ENCODE measurements at regions not wholly inside any gene's neighbourhood (a gene's known extent, or its start where the extent isn't known, plus 50 kb on each side); places are given as distances from the start of the nearest gene placed in this dataset.

DNA sequence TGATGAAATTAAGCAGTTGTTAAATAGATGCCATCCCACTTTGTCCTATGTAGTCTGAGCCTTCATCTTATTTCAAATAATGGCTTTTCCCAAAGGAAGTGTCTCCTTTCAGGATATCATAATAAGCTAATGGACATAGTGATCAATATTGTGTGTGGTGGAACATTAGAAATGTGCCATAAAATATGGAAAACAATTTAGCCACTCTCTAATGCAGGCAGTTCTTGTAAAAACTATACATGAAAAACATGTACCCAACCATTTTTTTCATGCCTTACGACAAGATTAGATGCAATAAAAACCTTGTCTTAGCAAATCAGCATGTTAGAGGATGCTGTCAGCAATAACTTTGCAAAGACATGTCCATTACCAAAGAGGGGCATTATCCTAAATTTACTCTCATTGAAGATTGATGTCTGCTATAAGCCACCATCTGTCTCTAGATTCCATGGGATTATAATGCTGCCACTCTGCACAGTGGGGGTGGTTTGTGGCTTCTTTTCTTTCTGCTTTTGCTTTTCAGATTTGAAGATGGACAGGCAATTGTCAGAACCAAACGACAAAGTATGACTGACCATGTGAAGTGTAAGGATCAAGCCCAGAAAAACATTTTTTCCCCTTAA lies 724.0 kb upstream of the ZNF608 start:
- Histone ChIP-seq H3K4me1 (ENCODE audit: control insufficient read depth in 3 of 3, insufficient read depth in 3 of 3, low read length in 3 of 3) (no peaks in the 10 kb centered on the region), H3K9me3 (ENCODE audit: control insufficient read depth in 3 of 3, low read length in 3 of 3) (no peaks in the 10 kb centered on the region), H3K9ac (ENCODE audit: low read depth in 1 of 3, low read length in 3 of 3) (no peak overlapping the region), H3K27ac (ENCODE audit: low read depth, low read length) (no peak overlapping the region), H3K4me3 (ENCODE audit: low read length in 3 of 3) (no peak overlapping the region), H3K36me3 (ENCODE audit: control insufficient read depth in 3 of 3, insufficient read depth in 3 of 3, low read length in 3 of 3) (no peaks in the 10 kb centered on the region), H3K27me3 (ENCODE audit: control insufficient read depth in 3 of 3, insufficient read depth in 3 of 3, low read length in 3 of 3) (no peaks in the 10 kb centered on the region)

DNA sequence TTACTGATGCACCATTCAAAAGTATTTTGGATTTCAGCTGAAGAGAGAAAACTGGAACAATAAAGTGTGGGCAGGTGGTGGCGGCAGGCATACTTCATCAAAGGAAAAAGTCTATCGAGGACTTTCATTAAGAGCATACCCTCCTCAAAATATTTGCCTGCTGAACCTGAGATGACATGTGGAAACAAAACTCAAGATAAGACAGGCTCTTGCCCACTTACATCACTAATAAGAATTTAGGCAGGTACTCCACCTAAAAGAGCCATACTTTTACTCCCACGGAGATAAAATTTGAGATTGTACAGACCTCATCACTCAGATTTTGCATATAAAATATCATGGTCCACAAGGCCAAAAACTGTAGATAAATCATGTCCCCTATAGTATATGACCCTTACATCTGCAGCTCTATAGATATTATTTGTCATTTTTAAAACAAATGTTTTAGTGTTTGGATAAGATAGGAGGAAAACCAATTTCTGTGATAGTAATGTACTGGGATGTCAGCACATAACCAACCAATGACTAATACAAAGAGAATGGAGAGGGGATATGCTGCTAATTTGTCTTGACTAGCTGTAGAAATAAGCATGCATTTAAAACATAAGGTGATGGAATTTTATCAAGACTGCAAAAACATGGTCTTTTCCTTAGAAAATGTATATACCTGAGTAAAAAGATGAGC lies 730.6 kb upstream of the ZNF608 start:
- no peak overlapping the region for H3K9ac ChIP-seq (ENCODE audit: low read depth in 1 of 3, low read length in 3 of 3)
- no peaks in the 10 kb centered on the region for H3K36me3 ChIP-seq (ENCODE audit: control insufficient read depth in 3 of 3, insufficient read depth in 3 of 3, low read length in 3 of 3)
- H3K27ac ChIP-seq (ENCODE audit: low read depth, low read length), result no peak overlapping the region
- no peaks in the 10 kb centered on the region for H3K9me3 ChIP-seq (ENCODE audit: control insufficient read depth in 3 of 3, low read length in 3 of 3)
- no peak overlapping the region for H3K4me3 ChIP-seq (ENCODE audit: low read length in 3 of 3)
- H3K4me1 ChIP-seq (ENCODE audit: control insufficient read depth in 3 of 3, insufficient read depth in 3 of 3, low read length in 3 of 3), result no peaks in the 10 kb centered on the region
- no peaks in the 10 kb centered on the region for H3K27me3 ChIP-seq (ENCODE audit: control insufficient read depth in 3 of 3, insufficient read depth in 3 of 3, low read length in 3 of 3)

DNA sequence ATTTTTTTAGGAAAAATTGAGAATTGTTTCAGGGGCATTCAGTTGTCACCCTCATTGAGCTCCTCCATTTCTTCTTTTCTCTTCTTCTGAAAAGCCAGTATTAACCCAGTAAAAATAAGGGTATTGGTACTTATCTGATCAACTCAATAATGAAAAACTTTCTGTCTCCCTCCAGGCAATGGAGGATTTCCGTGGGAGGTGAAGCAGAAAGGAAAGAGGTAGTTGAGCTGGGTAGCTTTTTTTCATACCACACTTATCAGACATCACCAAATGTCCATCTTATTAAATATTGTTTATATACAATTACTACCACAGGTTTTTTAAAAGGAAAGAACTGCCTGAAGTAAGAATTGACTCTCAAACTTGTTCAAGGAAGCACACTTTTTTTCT lies 731.1 kb upstream of the ZNF608 start:
- H3K4me3 ChIP-seq (ENCODE audit: low read length in 3 of 3), result no peak overlapping the region
- H3K36me3 ChIP-seq (ENCODE audit: control insufficient read depth in 3 of 3, insufficient read depth in 3 of 3, low read length in 3 of 3), result no peaks in the 10 kb centered on the region
- H3K9ac ChIP-seq (ENCODE audit: low read depth in 1 of 3, low read length in 3 of 3), result no peak overlapping the region
- H3K27ac ChIP-seq (ENCODE audit: low read depth, low read length), result no peak overlapping the region
- no peaks in the 10 kb centered on the region for H3K9me3 ChIP-seq (ENCODE audit: control insufficient read depth in 3 of 3, low read length in 3 of 3)
- no peaks in the 10 kb centered on the region for H3K4me1 ChIP-seq (ENCODE audit: control insufficient read depth in 3 of 3, insufficient read depth in 3 of 3, low read length in 3 of 3)
- H3K27me3 ChIP-seq (ENCODE audit: control insufficient read depth in 3 of 3, insufficient read depth in 3 of 3, low read length in 3 of 3), result no peaks in the 10 kb centered on the region

DNA sequence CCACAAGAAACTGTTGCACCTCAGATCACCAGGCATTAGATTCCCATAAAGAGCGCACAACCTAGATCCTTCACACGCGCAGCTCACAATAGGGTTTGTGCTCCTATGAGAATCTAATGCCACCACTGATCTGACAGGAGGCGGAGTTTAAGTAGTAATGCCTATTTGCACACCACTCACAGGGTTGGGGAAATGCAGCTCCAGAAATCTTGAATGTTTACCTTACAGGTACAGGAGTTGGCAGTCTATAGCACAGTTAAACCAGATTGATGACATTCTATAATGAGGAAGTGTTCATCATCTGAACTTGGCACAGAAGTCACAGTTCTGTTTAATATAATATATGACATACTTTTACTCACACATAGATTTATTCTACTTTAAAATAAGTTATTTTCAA lies 732.2 kb upstream of the ZNF608 start:
- no peaks in the 10 kb centered on the region for H3K9me3 ChIP-seq (ENCODE audit: control insufficient read depth in 3 of 3, low read length in 3 of 3)
- H3K4me1 ChIP-seq (ENCODE audit: control insufficient read depth in 3 of 3, insufficient read depth in 3 of 3, low read length in 3 of 3), result no peaks in the 10 kb centered on the region
- no peaks in the 10 kb centered on the region for H3K27me3 ChIP-seq (ENCODE audit: control insufficient read depth in 3 of 3, insufficient read depth in 3 of 3, low read length in 3 of 3)
- no peak overlapping the region for H3K9ac ChIP-seq (ENCODE audit: low read depth in 1 of 3, low read length in 3 of 3)
- H3K4me3 ChIP-seq (ENCODE audit: low read length in 3 of 3), result no peak overlapping the region
- no peak overlapping the region for H3K27ac ChIP-seq (ENCODE audit: low read depth, low read length)
- H3K36me3 ChIP-seq (ENCODE audit: control insufficient read depth in 3 of 3, insufficient read depth in 3 of 3, low read length in 3 of 3), result no peaks in the 10 kb centered on the region

DNA sequence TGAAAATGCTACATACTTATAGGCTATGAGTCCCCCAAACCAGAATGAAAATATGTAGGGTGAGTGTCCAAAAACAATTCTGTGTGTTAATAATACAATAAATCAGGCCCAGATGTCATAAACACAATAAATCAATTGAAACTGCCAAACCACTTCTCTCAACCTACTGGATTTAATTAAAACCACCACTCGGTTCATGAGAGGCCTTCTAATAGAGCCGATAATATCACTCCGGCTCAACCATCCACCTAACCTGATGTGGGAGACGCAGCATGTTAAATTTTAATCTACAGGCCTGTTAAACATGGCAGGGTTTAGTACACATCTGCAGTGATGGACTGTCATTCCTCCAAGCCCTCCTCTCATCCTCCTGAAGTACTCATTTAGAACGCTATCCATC lies 734.5 kb upstream of the ZNF608 start:
- H3K36me3 ChIP-seq (ENCODE audit: control insufficient read depth in 3 of 3, insufficient read depth in 3 of 3, low read length in 3 of 3), result no peaks in the 10 kb centered on the region
- H3K27ac ChIP-seq (ENCODE audit: low read depth, low read length), result no peak overlapping the region
- no peak overlapping the region for H3K4me3 ChIP-seq (ENCODE audit: low read length in 3 of 3)
- H3K4me1 ChIP-seq (ENCODE audit: control insufficient read depth in 3 of 3, insufficient read depth in 3 of 3, low read length in 3 of 3), result peaks cover 0 to 19% (median 15%) of the 10 kb centered on the region in 3 donors
- no peaks in the 10 kb centered on the region for H3K9me3 ChIP-seq (ENCODE audit: control insufficient read depth in 3 of 3, low read length in 3 of 3)
- H3K27me3 ChIP-seq (ENCODE audit: control insufficient read depth in 3 of 3, insufficient read depth in 3 of 3, low read length in 3 of 3), result no peaks in the 10 kb centered on the region
- no peak overlapping the region for H3K9ac ChIP-seq (ENCODE audit: low read depth in 1 of 3, low read length in 3 of 3)

DNA sequence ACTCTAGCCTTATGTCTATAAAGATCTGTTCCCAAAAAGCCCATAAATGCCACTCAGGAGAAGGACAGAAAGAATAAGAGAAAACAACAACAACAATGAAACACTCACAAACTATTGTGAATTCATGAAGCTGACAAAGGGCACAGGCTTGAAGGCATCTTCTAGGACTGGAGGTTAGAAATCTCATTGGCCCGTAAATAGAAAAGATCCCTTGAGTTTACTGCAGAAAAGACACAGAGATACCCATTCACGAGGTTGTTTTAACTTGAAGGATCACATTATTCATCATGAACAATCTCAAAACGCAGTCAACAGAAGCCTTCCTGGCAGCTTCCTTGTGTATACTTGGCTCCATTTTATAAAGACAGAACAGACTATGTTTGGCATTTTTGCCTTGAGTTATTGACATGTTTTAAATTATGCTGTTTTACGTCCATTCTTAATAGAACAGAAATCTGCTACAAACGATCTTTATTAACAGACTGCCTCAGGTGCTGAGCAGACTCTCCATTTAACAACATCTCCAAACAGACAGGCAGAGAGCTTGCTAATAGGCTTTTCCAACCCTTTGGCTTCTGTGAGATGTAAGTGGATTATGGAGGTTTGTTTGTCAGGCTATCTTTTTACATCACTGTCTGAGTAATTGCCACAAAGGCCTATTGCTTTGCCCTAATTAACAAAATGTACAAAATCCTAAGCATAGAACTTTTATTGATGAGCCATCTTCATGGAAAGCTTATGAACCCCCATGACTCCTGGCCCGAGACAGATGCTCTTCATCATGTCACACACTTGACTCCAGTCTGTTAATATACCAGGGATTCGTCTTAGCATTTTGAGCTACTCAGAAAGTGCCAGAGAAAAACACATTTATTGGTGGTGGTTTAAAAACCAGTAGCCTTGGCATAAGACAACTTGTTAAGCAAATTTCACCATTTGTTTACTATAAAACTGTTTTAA lies 735.3 kb upstream of the ZNF608 start:
- Histone ChIP-seq H3K4me3 (ENCODE audit: low read length in 3 of 3) (no peak overlapping the region), H3K4me1 (ENCODE audit: control insufficient read depth in 3 of 3, insufficient read depth in 3 of 3, low read length in 3 of 3) (peaks cover 0 to 20% (median 15%) of the 10 kb centered on the region in 3 donors), H3K9me3 (ENCODE audit: control insufficient read depth in 3 of 3, low read length in 3 of 3) (no peaks in the 10 kb centered on the region), H3K27me3 (ENCODE audit: control insufficient read depth in 3 of 3, insufficient read depth in 3 of 3, low read length in 3 of 3) (no peaks in the 10 kb centered on the region), H3K9ac (ENCODE audit: low read depth in 1 of 3, low read length in 3 of 3) (no peak overlapping the region), H3K27ac (ENCODE audit: low read depth, low read length) (no peak overlapping the region), H3K36me3 (ENCODE audit: control insufficient read depth in 3 of 3, insufficient read depth in 3 of 3, low read length in 3 of 3) (no peaks in the 10 kb centered on the region)

DNA sequence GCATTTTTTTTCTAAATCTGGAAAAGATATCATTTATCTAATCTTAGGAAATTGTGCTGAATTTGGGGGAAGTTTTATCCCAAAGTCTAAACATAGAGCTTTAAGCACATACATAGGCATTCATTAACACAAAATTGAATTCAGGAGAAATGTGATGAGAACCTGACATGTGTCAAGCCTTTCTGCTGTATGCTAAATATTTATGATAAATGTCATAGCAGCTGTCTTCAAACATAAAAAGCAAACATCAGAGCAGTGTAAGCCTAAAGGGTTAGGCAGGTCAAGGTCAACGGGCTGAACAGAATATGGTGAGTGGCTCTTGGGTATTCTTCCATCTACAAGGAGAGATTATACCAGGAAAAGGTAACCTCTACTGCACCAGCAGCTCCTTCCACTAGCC lies 737.2 kb upstream of the ZNF608 start:
- Histone ChIP-seq H3K4me3 (ENCODE audit: low read length in 3 of 3) (no peak overlapping the region), H3K9ac (ENCODE audit: low read depth in 1 of 3, low read length in 3 of 3) (no peak overlapping the region), H3K9me3 (ENCODE audit: control insufficient read depth in 3 of 3, low read length in 3 of 3) (no peaks in the 10 kb centered on the region), H3K36me3 (ENCODE audit: control insufficient read depth in 3 of 3, insufficient read depth in 3 of 3, low read length in 3 of 3) (no peaks in the 10 kb centered on the region), H3K27me3 (ENCODE audit: control insufficient read depth in 3 of 3, insufficient read depth in 3 of 3, low read length in 3 of 3) (no peaks in the 10 kb centered on the region), H3K4me1 (ENCODE audit: control insufficient read depth in 3 of 3, insufficient read depth in 3 of 3, low read length in 3 of 3) (peaks cover 0 to 20% (median 15%) of the 10 kb centered on the region in 3 donors), H3K27ac (ENCODE audit: low read depth, low read length) (no peak overlapping the region)

DNA sequence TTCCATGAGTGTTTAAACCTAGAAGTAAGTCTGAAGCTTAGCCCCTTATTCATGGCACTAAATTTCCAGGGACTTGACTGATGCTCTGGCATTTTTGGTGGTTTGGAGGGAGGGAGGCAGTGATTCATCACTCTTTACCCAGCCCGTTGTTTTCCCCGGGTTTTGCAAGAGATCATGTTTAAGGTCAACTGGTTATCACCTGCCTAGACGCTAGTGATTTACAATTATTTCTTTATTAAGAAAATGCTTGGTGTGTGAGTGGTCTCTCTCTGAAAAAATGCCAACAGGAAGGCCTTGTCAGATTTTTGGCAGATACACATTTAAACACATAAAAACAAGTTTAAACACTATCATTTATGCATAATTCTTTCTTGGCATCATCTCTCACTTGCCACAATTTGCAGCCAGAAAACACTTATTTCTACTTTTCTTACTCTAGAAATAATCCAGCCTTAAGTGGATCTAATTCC lies 737.9 kb upstream of the ZNF608 start:
- Histone ChIP-seq H3K36me3 (ENCODE audit: control insufficient read depth in 3 of 3, insufficient read depth in 3 of 3, low read length in 3 of 3) (no peaks in the 10 kb centered on the region), H3K4me3 (ENCODE audit: low read length in 3 of 3) (no peak overlapping the region), H3K27me3 (ENCODE audit: control insufficient read depth in 3 of 3, insufficient read depth in 3 of 3, low read length in 3 of 3) (no peaks in the 10 kb centered on the region), H3K4me1 (ENCODE audit: control insufficient read depth in 3 of 3, insufficient read depth in 3 of 3, low read length in 3 of 3) (peaks cover 0 to 20% (median 15%) of the 10 kb centered on the region in 3 donors), H3K27ac (ENCODE audit: low read depth, low read length) (peak overlapping the region; percentile 66), H3K9me3 (ENCODE audit: control insufficient read depth in 3 of 3, low read length in 3 of 3) (no peaks in the 10 kb centered on the region), H3K9ac (ENCODE audit: low read depth in 1 of 3, low read length in 3 of 3) (no peak overlapping the region)

DNA sequence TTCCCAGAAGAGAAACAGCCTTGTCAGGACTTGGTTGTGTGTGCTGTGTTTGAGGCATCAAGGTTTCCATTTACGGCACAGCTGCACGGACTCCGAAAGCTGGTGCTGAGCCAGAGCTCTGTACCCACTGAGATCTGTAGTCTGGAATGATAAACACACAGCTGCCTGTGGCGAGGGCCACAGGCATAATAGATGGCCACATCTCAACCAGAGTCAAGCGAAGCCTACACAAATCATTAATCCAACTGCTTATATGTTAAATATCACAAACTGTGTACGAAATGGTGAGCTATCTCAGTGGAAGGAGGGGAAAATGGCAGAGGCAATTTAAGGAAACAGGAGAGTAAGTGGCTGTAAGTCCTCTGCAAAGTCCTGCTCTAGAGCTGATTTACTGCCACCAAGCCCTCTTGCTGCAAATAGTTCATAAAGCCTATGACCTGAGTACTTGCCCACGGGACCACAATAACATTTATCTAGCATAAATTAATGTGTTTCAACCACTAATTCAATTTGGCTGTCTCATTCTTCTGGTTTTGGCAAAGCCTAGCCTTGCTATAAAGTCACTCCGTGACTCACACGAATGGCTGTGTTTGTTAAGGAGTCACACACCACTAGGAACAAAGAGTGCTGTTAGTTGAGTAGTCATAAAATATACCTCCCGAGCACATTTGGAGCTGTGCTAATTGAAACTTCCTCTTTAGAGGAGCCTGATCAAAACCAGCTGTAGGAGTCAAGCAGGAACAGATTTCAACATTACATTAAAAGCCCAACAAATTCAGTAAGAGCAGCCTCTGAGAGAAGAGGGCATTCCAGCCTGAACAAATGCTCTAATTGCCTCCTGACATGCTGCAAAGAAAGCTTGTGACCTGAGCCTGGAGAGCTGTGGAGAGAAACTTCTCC lies 738.6 kb upstream of the ZNF608 start:
- peak overlapping the region; percentile 66 for H3K27ac ChIP-seq (ENCODE audit: low read depth, low read length)
- H3K4me1 ChIP-seq (ENCODE audit: control insufficient read depth in 3 of 3, insufficient read depth in 3 of 3, low read length in 3 of 3), result peaks cover 0 to 20% (median 15%) of the 10 kb centered on the region in 3 donors
- H3K9me3 ChIP-seq (ENCODE audit: control insufficient read depth in 3 of 3, low read length in 3 of 3), result no peaks in the 10 kb centered on the region
- peak overlapping the region in 2 of 3 donors; percentile 10 to 26 for H3K4me3 ChIP-seq (ENCODE audit: low read length in 3 of 3)
- no peaks in the 10 kb centered on the region for H3K27me3 ChIP-seq (ENCODE audit: control insufficient read depth in 3 of 3, insufficient read depth in 3 of 3, low read length in 3 of 3)
- H3K36me3 ChIP-seq (ENCODE audit: control insufficient read depth in 3 of 3, insufficient read depth in 3 of 3, low read length in 3 of 3), result no peaks in the 10 kb centered on the region
- peak overlapping the region in 2 of 3 donors; percentile 27 to 44 for H3K9ac ChIP-seq (ENCODE audit: low read depth in 1 of 3, low read length in 3 of 3)
